OCI-LY3 (cell line): ENCODE measurements at regions not wholly inside any gene's neighbourhood (a gene's known extent, or its start where the extent isn't known, plus 50 kb on each side); places are given as distances from the start of the nearest gene placed in this dataset.

Source experiments
- CTCF ChIP-seq: fragments of 200-600, 300-600 bp; sonication (generic); IDR thresholded peaks from 2 replicates; pipeline ENCODE4 v1.5.1; 2014; ENCODE audit warnings: antibody characterized with exemption, low read length, low read depth
- EZH2phosphoT487 ChIP-seq: fragments of 200-600 bp; shearing (Covaris generic); IDR thresholded peaks from 2 replicates; pipeline ENCODE4 v1.6.1; 2018; ENCODE audit warnings: antibody characterized with exemption, mixed run types, low read depth

GRCh38 chr5:90056911-90057705 is 352.4 kb downstream of the CETN3 start:
- no peak for TF ChIP-seq CTCF
- no peak for TF ChIP-seq EZH2phosphoT487
